HL-60 (cell line): ENCODE measurements at regions not wholly inside any gene's neighbourhood (a gene's known extent, or its start where the extent isn't known, plus 50 kb on each side); places are given as distances from the start of the nearest gene placed in this dataset.
"Not testable (repeated sequence)": the region's sequence is repeated elsewhere in the genome, so short reads cannot be mapped to it uniquely, and the experiment has no call there.

Experiments
- DNase-seq, 2 experiments: peaks; one replicate each; pipeline ENCODE4 v3.0.0-alpha.2; 2010 to 2020; ENCODE audit warnings: low read depth in 1 of 2, low spot score in 1 of 2
- H3K27ac ChIP-seq: fragments of 250-450 bp; sonication (Bioruptor Pico); replicated peaks from 2 replicates; pipeline ENCODE4 v1.5.1; 2020; ENCODE audit warnings: mild to moderate bottlenecking, moderate library complexity
- H3K27me3 ChIP-seq: fragments of 250-450 bp; sonication (Bioruptor Pico); 2 replicates; pipeline ENCODE4 v1.5.1; 2021; ENCODE audit warnings: mild to moderate bottlenecking, moderate library complexity; ENCODE audit not compliant: insufficient read depth, poor library complexity, severe bottlenecking
- H3K4me3 ChIP-seq: replicated peaks from 2 replicates; pipeline ENCODE4 v1.5.1; 2011; ENCODE audit warnings: mild to moderate bottlenecking, control low read depth, low read length; ENCODE audit not compliant: insufficient read depth
- GABPA ChIP-seq: IDR thresholded peaks from 2 replicates; pipeline ENCODE4 v1.6.1; 2012; ENCODE audit warnings: low read depth
- POLR2AphosphoS5 ChIP-seq: IDR thresholded peaks from 2 replicates; pipeline ENCODE4 v1.6.1; 2012; ENCODE audit warnings: low read depth
- SPI1 ChIP-seq: IDR thresholded peaks from 2 replicates; pipeline ENCODE4 v1.6.1; 2012; ENCODE audit warnings: low read depth, mild to moderate bottlenecking, borderline replicate concordance
- TF ChIP-seq, protein P1 (sequence below): IDR thresholded peaks from 2 replicates; pipeline ENCODE4 v1.6.1; 2012; ENCODE audit warnings: low read depth; ENCODE audit not compliant: insufficient replicate concordance
- TF ChIP-seq, protein P2 (sequence below): IDR thresholded peaks from one replicate; pipeline ENCODE4 v1.5.1; 2011; ENCODE audit warnings: low read length, control low read depth, inconsistent platforms; ENCODE audit not compliant: insufficient read depth

DNA sequence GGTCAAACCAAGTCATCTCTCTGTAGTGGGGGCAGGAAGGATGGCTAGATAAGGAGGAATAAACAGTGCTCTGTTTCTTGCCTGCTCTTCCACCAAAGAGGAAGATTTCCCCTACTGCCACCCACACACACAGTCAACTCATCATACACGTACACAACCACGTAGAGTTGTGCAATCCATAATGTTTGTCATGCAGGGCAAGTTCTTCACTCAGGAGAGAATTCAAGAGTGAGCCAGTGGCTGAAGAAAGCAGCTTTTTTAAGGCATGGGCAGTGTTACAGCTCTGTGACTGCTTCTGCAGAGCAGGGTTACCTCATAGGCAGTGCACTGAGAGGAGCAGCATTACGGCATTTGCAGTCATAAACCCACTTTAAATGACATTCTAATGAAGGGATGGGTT lies 283.0 kb downstream of the RND3 start:
- no peak for DNase-seq
- TF ChIP-seq POLR2AphosphoS5 (no peak), GABPA (no peak), SPI1 (no peak)
- TF ChIP-seq, protein P1, sequence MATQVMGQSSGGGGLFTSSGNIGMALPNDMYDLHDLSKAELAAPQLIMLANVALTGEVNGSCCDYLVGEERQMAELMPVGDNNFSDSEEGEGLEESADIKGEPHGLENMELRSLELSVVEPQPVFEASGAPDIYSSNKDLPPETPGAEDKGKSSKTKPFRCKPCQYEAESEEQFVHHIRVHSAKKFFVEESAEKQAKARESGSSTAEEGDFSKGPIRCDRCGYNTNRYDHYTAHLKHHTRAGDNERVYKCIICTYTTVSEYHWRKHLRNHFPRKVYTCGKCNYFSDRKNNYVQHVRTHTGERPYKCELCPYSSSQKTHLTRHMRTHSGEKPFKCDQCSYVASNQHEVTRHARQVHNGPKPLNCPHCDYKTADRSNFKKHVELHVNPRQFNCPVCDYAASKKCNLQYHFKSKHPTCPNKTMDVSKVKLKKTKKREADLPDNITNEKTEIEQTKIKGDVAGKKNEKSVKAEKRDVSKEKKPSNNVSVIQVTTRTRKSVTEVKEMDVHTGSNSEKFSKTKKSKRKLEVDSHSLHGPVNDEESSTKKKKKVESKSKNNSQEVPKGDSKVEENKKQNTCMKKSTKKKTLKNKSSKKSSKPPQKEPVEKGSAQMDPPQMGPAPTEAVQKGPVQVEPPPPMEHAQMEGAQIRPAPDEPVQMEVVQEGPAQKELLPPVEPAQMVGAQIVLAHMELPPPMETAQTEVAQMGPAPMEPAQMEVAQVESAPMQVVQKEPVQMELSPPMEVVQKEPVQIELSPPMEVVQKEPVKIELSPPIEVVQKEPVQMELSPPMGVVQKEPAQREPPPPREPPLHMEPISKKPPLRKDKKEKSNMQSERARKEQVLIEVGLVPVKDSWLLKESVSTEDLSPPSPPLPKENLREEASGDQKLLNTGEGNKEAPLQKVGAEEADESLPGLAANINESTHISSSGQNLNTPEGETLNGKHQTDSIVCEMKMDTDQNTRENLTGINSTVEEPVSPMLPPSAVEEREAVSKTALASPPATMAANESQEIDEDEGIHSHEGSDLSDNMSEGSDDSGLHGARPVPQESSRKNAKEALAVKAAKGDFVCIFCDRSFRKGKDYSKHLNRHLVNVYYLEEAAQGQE, result no peak
- TF ChIP-seq, protein P2, sequence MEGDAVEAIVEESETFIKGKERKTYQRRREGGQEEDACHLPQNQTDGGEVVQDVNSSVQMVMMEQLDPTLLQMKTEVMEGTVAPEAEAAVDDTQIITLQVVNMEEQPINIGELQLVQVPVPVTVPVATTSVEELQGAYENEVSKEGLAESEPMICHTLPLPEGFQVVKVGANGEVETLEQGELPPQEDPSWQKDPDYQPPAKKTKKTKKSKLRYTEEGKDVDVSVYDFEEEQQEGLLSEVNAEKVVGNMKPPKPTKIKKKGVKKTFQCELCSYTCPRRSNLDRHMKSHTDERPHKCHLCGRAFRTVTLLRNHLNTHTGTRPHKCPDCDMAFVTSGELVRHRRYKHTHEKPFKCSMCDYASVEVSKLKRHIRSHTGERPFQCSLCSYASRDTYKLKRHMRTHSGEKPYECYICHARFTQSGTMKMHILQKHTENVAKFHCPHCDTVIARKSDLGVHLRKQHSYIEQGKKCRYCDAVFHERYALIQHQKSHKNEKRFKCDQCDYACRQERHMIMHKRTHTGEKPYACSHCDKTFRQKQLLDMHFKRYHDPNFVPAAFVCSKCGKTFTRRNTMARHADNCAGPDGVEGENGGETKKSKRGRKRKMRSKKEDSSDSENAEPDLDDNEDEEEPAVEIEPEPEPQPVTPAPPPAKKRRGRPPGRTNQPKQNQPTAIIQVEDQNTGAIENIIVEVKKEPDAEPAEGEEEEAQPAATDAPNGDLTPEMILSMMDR, result no peak
- H3K27ac ChIP-seq, result no peak overlapping the region
- no peak overlapping the region for H3K4me3 ChIP-seq
- no peaks in the 10 kb centered on the region for H3K27me3 ChIP-seq

DNA sequence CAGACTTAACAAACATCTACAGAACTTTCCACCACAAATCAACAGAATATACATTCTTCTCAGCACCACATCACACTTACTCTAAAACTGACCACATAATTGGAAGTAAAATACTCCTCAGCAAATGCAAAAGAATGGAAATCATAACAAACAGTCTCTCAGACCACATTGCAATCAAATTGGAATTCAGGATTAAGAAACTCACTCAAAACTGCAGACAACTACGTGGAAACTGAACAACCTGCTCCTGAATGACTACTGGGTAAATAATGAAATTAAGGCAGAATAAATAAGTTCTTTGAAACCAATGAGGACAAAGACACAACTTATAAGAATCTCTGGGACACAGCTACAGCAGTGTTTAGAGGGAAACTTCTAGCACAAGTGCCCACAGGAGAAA lies 292.7 kb downstream of the RND3 start:
- not testable (repeated sequence) for H3K27me3 ChIP-seq, DNase-seq, H3K4me3 ChIP-seq, H3K27ac ChIP-seq

DNA sequence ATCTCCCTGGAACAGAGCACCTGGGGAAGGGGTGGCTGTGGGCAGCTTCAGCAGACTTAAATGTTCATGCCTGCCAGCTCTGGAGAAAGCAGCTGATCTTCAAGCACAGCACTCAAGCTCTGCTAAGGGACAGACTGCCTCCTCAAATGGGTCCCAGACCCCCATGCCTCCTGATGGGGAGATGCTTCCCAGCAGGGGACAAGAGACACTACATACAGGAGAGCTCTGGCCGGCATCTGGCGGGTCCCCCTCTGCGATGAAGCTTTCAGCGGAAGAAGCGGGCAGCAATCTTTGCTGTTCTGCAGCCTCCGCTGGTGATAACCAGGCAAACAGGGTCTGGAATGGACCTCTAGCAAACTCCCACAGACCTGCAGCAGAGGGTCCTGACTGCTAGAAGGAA lies 294.8 kb downstream of the RND3 start:
- Histone ChIP-seq H3K27me3 (no peaks in the 10 kb centered on the region), H3K4me3 (no peak overlapping the region), H3K27ac (no peak overlapping the region)
- TF ChIP-seq, protein P1, result no peak
- TF ChIP-seq, protein P2, result no peak
- TF ChIP-seq POLR2AphosphoS5 (no peak), GABPA (no peak), SPI1 (no peak)
- no peak for DNase-seq

DNA sequence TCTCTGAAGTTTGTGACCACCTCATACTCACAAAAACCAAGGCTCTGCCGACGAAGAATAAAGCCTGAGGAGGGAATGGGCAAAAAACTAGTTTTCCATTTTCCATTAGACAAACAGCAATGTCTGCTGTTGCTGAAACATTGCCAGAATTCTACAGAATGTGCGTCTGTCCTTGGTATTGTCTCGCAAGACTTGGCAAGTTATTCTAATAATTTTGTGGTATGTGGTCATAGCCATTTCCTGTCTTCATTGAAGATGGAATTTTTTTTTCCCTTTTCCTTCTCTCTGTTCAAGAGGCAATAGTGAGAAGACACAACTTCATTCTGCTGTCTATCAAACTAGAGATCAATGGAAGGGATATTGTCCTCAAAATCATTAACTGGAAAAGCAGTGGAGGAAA lies 296.1 kb downstream of the RND3 start:
- H3K4me3 ChIP-seq, result no peak overlapping the region
- TF ChIP-seq GABPA, result no peak
- TF ChIP-seq, protein P2, result no peak
- TF ChIP-seq POLR2AphosphoS5, result no peak
- TF ChIP-seq SPI1, result no peak
- TF ChIP-seq, protein P1, result no peak
- DNase-seq, result no peak
- no peak overlapping the region for H3K27ac ChIP-seq
- no peaks in the 10 kb centered on the region for H3K27me3 ChIP-seq
